HG03520 (cell line): ENCODE measurements at regions not wholly inside any gene's neighbourhood (a gene's known extent, or its start where the extent isn't known, plus 50 kb on each side); places are given as distances from the start of the nearest gene placed in this dataset.

ENCODE experiments used
- ATAC-seq: cut with Tn5 transposase; IDR thresholded peaks from one replicate; pipeline ENCODE4 v1.9.1; 2021; ENCODE audit warnings: mild to moderate bottlenecking, moderate library complexity; ENCODE audit not compliant: unreplicated experiment

DNA sequence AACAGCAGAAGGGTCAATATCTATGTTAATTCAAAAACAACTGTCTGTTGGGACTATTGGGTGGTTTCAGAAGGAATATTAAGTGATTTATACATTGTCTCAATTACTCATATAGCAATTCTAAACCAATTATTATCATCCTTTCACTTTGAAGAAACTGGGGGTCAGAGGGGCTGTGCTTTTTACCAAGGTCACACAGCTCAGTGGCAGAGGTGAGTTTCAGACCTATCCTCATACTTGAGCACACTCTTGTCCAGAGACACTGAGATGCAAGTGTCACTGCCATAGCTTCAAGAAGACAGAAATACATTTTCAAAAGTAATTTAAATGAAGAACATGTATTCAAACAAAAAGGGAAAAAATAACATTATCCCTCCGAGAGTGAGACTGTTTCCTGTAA lies 195.3 kb downstream of the ARL4A start:
- no peak for ATAC-seq

- ATAC-seq, result no peak
These were observed 196.6 kb downstream of the ARL4A start for GRCh38 chr7:12884033-12884432.

DNA sequence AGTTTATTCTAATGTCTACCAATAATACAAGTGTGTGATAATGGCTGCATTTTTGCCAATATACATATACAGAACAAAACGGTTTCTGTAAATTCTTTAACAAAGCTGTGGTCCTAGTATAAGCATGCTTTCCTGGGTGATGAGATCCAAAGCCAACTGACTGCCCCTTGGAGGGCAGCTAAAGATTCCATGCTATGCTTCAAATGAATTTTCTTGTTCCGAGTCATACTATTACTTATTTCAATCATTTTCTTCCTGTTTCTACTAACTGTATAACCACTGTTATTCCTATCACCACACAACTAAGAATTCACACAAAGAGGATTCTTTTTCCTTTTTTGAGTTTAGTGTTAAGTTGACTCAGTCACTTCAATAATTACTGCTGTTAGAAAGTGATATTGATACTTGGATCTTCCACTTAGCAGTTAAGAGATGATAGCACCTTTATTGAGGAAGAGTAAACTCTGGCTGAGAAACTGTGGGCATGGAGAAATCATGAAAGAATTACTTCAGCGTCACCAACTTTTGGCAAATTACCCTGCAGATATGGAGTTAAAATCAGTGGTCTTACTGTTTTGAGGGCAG lies 197.5 kb downstream of the ARL4A start:
- no peak for ATAC-seq

DNA sequence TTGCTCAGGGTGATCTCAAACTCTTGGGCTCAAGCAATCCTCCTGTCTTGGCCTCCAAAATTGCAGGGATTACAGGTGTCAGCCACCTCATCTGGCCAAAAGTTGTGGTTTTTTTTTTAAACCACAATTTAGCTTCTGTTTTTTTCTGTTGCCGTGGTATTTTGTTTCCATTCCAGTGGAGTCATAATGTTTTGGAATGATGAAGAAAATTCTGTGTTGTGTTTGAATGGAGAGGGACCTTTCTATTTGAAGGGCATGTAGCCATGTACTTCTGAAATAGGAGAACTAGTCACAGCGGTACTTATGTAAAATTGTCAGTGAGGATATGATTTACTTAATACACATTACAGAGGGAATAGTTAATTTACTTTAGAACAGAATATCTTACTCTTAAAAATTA lies 201.3 kb downstream of the ARL4A start:
- no peak for ATAC-seq

DNA sequence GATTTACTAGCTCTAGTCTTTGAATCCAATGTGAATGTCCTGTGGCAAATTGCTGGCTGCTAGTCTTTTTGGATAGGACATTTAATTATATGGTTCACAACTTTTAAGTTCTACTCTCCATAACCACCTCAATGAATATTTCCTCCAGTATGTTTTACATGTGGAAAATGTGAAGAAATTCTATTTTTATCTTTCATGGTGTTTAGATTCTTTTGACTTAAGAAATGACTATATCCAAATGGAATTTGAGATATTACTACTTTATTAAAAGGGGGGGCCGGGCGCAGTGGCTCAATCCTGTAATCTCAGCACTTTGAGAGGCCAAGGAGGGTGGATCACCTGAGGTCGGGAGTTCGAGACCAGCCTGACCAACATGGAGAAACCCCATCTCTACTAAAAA lies 202.0 kb downstream of the ARL4A start:
- ATAC-seq, result no peak

- ATAC-seq, result no peak
These were observed 203.2 kb downstream of the ARL4A start for GRCh38 chr7:12890586-12890985.

DNA sequence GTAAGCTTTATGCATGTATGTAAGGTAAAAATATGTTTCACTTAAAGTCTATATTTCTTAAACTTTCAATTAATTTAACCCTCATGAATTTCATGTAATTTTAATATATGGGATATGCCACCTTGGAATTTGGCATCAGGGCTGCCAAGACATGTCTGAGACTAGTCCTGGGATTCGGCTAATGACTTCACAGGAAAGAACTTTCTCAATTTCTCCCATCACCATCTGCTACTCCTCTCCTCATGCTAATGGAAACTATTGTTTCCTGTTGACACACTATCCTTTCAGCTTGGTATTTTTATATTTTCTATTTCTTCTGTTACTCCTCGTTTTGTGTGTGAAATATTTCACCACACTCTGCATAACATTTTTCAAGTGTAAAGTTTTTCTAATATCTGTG lies 205.9 kb downstream of the ARL4A start:
- ATAC-seq, result no peak

DNA sequence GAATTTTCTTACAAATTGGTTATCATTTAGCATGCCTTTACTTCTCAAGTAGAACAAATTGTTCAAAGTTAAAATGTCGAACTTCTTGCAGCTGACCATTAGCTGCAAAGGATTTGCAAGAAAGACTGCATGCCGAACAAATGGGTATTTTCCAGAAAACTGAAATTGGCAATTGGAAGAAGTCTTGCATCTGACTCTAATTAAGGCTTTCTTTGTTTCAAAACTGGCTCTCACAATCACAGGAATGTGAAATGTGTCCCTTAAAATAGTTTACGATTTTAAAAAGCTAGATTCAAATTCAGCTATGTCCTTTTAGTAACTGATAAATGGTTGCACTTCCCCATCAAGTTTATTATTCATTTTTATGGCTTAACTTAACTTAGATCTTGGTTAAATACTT lies 207.9 kb downstream of the ARL4A start:
- ATAC-seq, result no peak

DNA sequence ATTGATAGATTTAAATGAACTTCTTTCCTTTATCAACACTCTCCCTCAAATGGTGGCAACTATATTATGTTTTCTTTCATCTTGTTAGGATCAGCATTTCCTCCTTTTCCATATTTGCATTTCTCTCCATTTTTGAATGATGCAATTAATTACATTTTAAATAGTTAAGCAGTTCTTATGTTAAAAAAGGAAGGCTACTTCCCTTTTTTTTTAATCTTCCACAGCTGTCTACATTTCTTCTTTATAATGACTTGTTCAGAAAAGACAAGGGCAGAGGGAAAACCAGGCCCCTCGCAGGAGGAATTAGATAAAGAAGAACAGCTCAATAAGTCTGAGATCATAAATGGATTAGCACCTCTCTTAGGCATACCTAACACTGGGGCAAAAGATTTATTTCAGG lies 208.9 kb downstream of the ARL4A start:
- no peak for ATAC-seq

DNA sequence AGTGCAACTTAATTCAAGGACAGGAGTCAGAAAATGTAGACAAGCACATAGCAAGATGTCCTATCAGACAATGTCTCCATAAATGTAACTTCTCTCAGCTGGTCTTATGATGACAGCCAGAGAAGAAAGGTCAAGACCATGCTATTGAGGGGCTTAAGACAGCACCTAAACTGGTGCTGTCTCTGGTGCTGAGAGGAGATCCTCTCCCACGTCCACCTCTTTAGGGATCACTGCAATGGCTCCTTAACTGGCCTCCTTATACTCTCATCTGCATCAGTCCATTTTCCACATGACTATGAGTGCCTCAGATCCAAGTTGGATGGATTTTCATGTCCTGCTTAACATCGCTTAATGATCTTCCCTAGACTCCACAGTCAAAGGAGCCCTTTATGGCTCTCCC lies 210.6 kb downstream of the ARL4A start:
- no peak for ATAC-seq

- ATAC-seq, result no peak
These were observed 211.2 kb downstream of the ARL4A start for GRCh38 chr7:12898620-12899019.

GRCh38 chr7:12905671-12906070 lies 218.2 kb downstream of the ARL4A start:
- no peak for ATAC-seq

- ATAC-seq, result no peak
These were observed 220.3 kb downstream of the ARL4A start for GRCh38 chr7:12907774-12908173.

DNA sequence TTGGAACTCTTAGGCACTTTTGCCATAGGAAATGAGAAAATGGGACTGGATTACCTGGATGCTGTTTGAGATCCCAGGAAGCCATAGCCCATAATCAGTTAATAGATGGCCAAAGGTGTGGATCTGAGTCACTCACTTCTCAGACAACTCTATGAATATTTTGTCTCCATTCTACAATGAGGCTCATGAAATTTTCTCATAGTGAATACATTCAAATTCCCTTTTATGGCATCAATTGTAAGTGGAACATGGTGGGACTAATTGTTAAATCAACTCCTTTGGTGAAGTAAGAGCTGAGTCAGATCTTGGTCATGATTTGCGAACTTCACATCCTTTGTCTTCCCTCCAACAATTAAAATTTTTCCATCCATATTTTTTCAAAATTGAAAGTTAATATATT lies 222.1 kb downstream of the ARL4A start:
- ATAC-seq, result no peak

GRCh38 chr7:12911053-12911452 lies 223.6 kb downstream of the ARL4A start:
- no peak for ATAC-seq

DNA sequence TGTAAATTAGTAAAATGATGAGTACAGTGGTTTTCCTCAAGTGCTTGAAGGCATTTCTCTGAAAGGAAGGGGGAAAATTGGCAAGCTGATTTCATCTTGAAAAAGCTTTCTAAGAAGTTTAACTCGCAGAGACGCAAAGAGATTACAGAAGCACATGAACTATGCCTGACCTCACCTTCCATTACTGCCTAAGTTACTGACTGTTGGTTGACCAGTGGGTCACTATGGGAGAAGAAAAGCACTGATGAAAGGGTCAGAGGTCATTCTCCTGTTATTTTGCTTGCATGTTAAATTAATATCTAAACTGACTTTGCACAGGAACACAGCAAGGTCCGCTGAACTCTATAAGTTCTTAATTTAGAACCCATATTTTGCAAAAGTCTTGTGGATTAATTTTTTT lies 225.6 kb downstream of the ARL4A start:
- no peak for ATAC-seq

DNA sequence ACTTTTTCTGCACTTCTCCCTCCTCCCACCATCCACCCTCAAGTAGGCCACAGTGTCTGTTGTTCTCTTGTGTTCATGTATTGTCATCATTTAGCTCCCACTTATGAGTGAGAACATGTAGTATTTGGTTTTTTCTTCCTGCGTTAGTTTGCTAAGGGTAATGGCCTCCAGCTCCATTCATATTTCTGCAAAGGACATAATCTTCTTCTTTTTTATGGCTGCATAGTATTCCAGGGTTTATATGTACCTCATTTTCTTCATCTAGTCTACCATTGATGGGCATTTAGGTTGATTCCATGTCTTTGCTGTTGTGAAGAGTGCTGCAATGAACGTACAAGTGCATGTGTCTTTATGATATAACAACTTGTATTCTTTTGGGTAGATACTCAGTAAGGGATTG lies 230.4 kb downstream of the ARL4A start:
- ATAC-seq, result no peak

DNA sequence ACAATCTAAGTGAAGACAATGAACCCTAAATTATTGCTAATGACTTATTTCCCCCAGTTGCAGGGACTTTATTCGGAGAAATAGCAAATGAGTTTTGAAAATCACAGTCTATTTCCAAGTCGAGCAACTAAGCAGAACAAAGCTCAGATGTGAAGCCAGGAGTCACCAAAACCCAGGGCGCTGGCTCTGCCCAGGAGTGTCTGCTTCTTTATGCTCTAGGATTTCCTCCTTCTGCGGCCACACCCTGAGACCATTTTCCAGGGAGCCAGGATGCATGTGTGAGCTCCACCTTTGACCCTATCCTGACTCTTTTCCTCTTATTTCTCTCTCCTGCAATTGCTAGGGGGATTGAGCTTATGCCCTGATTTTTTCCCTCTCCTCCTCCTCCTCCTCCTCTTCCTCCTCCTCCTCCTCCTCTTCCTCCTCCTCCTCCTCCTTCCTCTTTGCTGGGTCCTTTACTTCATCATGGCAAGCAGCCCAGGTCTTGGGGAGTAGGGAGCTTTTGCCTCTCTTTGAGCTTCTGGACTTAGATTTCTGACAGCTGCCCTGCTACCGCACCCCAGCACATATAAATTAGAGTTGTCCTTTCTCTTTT lies 234.4 kb downstream of the ARL4A start:
- ATAC-seq, result no peak

- no peak for ATAC-seq
These were observed 236.5 kb downstream of the ARL4A start for GRCh38 chr7:12923971-12924370.

DNA sequence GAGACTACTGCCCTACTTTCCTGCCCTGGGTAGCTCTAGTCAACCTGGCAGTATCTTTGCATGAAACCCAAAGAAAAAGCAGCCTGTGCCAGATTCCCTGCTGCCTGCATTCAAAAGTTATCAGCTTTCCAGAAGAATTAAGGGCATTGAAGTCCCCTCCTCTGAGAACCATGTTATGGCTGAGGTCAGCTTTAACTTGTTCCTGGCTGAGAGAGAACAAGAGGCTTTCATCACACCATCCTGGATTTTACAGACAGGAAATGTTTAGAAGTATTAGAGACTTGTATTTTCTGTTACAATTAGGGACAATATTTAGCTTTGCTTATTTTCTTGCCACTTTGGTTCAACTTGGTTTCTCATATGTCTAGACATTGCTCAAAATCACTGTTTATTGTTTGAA lies 238.8 kb downstream of the ARL4A start:
- ATAC-seq, result no peak

DNA sequence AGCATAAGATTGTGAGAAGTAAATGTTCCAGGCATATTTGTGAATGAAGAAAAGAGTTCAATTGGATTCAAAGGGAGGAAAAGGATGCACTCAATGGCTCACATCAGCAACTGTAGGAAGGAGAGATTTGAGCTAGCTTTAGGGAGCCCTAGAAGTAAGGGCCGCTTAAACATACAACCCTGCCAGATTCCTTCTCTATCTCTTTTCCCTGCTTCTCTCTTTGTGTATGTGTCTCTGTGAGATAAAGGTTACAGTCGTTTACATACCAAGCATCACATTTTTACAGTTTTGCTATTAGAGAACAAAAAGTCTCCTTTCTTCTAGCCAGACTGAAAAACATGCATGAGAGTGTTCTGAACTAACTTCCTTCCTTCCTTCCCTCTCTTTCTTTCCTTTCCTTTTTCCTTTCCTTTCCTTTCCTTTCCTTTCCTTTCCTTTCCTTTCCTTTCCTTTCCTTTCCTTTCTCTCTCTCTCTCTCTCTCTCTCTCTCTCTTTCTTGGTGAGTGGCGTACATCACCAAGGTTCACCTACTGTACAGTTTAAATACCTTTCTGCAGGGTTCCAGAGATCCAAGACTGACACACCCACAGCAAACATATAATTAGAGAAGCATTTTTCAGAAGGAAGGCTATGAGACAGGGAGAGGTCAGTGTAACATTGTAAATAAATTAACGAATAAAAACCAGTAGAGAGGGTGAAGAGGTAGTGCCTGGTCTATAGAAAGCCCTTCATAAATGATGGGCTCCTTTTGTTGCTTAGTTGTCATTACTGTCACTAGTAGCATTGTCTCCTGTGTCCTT lies 240.4 kb downstream of the ARL4A start:
- no peak for ATAC-seq

GRCh38 chr7:12929476-12930140 lies 242.2 kb downstream of the ARL4A start:
- no peak for ATAC-seq
